ENCODE measurements at regions not wholly inside any gene's neighbourhood (a gene's known extent, or its start where the extent isn't known, plus 50 kb on each side); places are given as distances from the start of the nearest gene placed in this dataset.

DNA sequence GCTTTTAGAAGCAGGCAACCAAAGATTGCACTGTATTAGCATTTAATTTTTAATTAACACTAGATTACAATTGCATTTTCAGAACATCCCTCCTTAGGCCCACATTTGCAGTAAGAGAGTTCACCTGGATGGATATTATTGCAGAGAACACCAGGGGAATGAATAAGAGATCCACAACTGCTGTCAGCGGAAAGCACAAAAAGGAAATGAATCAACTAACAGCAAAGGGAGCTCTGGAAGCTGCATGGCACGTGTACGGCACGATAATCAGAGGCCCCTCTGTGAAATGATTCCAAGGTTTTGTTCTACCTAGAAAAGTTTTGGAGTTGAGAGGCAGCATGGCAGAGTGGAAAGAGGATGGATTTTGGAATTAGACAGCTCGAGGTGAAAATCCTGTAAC lies 361.2 kb upstream of the C9orf72 start (continued):
- TF ChIP-seq, protein P1, sequence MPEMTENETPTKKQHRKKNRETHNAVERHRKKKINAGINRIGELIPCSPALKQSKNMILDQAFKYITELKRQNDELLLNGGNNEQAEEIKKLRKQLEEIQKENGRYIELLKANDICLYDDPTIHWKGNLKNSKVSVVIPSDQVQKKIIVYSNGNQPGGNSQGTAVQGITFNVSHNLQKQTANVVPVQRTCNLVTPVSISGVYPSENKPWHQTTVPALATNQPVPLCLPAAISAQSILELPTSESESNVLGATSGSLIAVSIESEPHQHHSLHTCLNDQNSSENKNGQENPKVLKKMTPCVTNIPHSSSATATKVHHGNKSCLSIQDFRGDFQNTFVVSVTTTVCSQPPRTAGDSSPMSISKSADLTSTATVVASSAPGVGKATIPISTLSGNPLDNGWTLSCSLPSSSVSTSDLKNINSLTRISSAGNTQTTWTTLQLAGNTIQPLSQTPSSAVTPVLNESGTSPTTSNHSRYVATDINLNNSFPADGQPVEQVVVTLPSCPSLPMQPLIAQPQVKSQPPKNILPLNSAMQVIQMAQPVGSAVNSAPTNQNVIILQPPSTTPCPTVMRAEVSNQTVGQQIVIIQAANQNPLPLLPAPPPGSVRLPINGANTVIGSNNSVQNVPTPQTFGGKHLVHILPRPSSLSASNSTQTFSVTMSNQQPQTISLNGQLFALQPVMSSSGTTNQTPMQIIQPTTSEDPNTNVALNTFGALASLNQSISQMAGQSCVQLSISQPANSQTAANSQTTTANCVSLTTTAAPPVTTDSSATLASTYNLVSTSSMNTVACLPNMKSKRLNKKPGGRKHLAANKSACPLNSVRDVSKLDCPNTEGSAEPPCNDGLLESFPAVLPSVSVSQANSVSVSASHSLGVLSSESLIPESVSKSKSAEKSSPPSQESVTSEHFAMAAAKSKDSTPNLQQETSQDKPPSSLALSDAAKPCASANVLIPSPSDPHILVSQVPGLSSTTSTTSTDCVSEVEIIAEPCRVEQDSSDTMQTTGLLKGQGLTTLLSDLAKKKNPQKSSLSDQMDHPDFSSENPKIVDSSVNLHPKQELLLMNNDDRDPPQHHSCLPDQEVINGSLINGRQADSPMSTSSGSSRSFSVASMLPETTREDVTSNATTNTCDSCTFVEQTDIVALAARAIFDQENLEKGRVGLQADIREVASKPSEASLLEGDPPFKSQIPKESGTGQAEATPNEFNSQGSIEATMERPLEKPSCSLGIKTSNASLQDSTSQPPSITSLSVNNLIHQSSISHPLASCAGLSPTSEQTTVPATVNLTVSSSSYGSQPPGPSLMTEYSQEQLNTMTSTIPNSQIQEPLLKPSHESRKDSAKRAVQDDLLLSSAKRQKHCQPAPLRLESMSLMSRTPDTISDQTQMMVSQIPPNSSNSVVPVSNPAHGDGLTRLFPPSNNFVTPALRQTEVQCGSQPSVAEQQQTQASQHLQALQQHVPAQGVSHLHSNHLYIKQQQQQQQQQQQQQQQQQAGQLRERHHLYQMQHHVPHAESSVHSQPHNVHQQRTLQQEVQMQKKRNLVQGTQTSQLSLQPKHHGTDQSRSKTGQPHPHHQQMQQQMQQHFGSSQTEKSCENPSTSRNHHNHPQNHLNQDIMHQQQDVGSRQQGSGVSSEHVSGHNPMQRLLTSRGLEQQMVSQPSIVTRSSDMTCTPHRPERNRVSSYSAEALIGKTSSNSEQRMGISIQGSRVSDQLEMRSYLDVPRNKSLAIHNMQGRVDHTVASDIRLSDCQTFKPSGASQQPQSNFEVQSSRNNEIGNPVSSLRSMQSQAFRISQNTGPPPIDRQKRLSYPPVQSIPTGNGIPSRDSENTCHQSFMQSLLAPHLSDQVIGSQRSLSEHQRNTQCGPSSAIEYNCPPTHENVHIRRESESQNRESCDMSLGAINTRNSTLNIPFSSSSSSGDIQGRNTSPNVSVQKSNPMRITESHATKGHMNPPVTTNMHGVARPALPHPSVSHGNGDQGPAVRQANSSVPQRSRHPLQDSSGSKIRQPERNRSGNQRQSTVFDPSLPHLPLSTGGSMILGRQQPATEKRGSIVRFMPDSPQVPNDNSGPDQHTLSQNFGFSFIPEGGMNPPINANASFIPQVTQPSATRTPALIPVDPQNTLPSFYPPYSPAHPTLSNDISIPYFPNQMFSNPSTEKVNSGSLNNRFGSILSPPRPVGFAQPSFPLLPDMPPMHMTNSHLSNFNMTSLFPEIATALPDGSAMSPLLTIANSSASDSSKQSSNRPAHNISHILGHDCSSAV (CRISPR knock-in tag; IDR thresholded peaks at IDR 0.05; ENCODE audit: borderline replicate concordance), result no peak
- no peak for TF ChIP-seq GMEB2 (CRISPR knock-in tag; IDR thresholded peaks at IDR 0.05; ENCODE audit: low read depth)

DNA sequence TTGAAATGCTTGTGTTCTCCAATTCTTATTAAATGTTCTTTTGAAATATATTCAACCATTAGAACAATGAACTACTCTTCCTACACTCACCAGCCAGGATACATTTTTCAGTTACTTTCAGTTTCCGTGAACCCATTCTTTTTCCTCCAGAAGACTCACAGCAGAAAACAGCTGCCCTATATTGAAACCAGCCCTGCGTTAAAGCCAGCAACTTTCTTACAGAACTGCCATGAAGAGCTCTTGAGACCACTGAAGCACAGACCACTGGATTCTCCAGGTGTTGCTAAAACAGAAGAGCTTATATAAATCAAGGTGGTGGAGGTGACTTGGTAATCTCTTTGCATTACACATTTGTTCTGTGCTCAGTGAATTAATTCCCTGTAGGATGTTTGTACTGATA lies 365.9 kb upstream of the C9orf72 start:
- Histone ChIP-seq H3K79me2 (ENCODE audit: insufficient read depth, low read length) (no peaks in the 10 kb centered on the region), H2AFZ (ENCODE audit: low read length) (no peak overlapping the region), H3K9me3 (ENCODE audit: low read length) (no peaks in the 10 kb centered on the region), H4K20me1 (ENCODE audit: insufficient read depth, low read length) (no peaks in the 10 kb centered on the region), H3K4me3 (replicated peaks in 1 of 3; ENCODE audit: insufficient read depth in 1 of 3, low read depth in 2 of 3, low read length in 3 of 3) (no peak overlapping the region), H3K9ac (ENCODE audit: insufficient read depth, low read depth, low read length) (no peak overlapping the region), H3K27me3 (ENCODE audit: control insufficient read depth in 1 of 2, insufficient read depth in 2 of 2, low read length in 2 of 2) (no peaks in the 10 kb centered on the region), H3K4me2 (ENCODE audit: low read depth, low read length) (no peak overlapping the region), H3K4me1 (ENCODE audit: insufficient read depth, low read length) (no peaks in the 10 kb centered on the region), H3K36me3 (replicated peaks in 1 of 2; ENCODE audit: control insufficient read depth in 1 of 2, insufficient read depth in 2 of 2, low read length in 2 of 2) (no peaks in the 10 kb centered on the region), H3K27ac (ENCODE audit: extremely low read length, insufficient read depth, low read length) (no peak overlapping the region)
- FAIRE-seq (no peak), DNase-seq (ENCODE audit: low spot score) (no peak), ATAC-seq (no peak)
- in situ Hi-C loops (cut with HindIII; ENCODE audit: extremely low pct_ligation_motif_present, low pct_unique_long_range_greater_than_20kb) (no loop called here), intact Hi-C loops (cut with micrococcal nuclease; ENCODE audit: unreplicated experiment) (no loop called here)
- no TSS peak for BruUV-seq (replicated peaks)
- POLR2A ChIA-PET, result no interaction called here
- CTCF ChIA-PET (ENCODE audit: low intra/inter-chr PET ratio, low total read pairs), result no interaction called here
- 24% methylated on average over 2 of the region's 2 CpGs for WGBS (ENCODE audit: low lambda C conversion rate)
- TF ChIP-seq JUND (CRISPR knock-in tag; IDR thresholded peaks at IDR 0.05) (no peak), SMAD9 (CRISPR knock-in tag; IDR thresholded peaks at IDR 0.05) (no peak), JARID2 (CRISPR knock-in tag; IDR thresholded peaks at IDR 0.05; ENCODE audit: insufficient replicate concordance) (no peak), KLF11 (CRISPR knock-in tag; IDR thresholded peaks at IDR 0.05) (no peak), ATF6 (CRISPR knock-in tag; conservative IDR thresholded peaks at IDR 0.05) (no peak), RNF2 (conservative IDR thresholded peaks at IDR 0.05; ENCODE audit: low read depth) (no peak), ZNF343 (CRISPR knock-in tag; IDR thresholded peaks at IDR 0.05) (no peak), ARNT2 (CRISPR knock-in tag; IDR thresholded peaks at IDR 0.05; ENCODE audit: low read depth) (no peak), AHR (CRISPR knock-in tag; IDR thresholded peaks at IDR 0.05) (no peak), ZNF430 (CRISPR knock-in tag; IDR thresholded peaks at IDR 0.05) (no peak), MEIS2 (CRISPR knock-in tag; IDR thresholded peaks at IDR 0.05) (no peak)
